GM23338 (cell line): ENCODE measurements at regions not wholly inside any gene's neighbourhood (a gene's known extent, or its start where the extent isn't known, plus 50 kb on each side); places are given as distances from the start of the nearest gene placed in this dataset.

ENCODE experiments used
- ATAC-seq: fragments of 200-7000 bp; cut with Tn5 transposase; 3 replicates; pipeline ENCODE4 v1.9.1; 2020
- DNase-seq: peaks from one replicate; pipeline ENCODE4 v3.0.0-alpha.2; 2015; ENCODE audit warnings: low spot score
- H2AFZ ChIP-seq: fragments of 200-600 bp; sonication (generic); 2 replicates; pipeline ENCODE4 v1.8.0; 2016; ENCODE audit warnings: antibody characterized with exemption, mild to moderate bottlenecking, moderate library complexity
- H3F3A ChIP-seq: fragments of 200-600 bp; sonication (generic); replicated peaks from 2 replicates; pipeline ENCODE4 v1.8.0; 2017; ENCODE audit warnings: antibody characterized with exemption, mixed run types, low read depth
- H3K27ac ChIP-seq: fragments of 200-600 bp; sonication (generic); 2 replicates; pipeline ENCODE4 v1.6.1; 2016; ENCODE audit warnings: low read depth
- H3K27me3 ChIP-seq: fragments of 200-600 bp; sonication (generic); 2 replicates; pipeline ENCODE4 v1.8.0; 2016; ENCODE audit warnings: mild to moderate bottlenecking, mixed run types, moderate library complexity; ENCODE audit not compliant: insufficient read depth
- H3K36me3 ChIP-seq: fragments of 200-600 bp; sonication (generic); 2 replicates; pipeline ENCODE4 v1.8.0; 2016; ENCODE audit warnings: mild to moderate bottlenecking; ENCODE audit not compliant: insufficient read depth
- H3K4me1 ChIP-seq: fragments of 200-600 bp; sonication (generic); 2 replicates; pipeline ENCODE4 v1.8.0; 2016; ENCODE audit warnings: mild to moderate bottlenecking, moderate library complexity; ENCODE audit not compliant: insufficient read depth
- H3K4me2 ChIP-seq: fragments of 200-600 bp; sonication (generic); 2 replicates; pipeline ENCODE4 v1.7.1; 2017; ENCODE audit warnings: mixed run types
- H3K4me3 ChIP-seq: fragments of 200-600 bp; sonication (generic); 2 replicates; pipeline ENCODE4 v1.6.1; 2016; ENCODE audit warnings: mixed run types
- H3K79me2 ChIP-seq: fragments of 200-600 bp; sonication (generic); replicated peaks from 2 replicates; pipeline ENCODE4 v1.8.0; 2017; ENCODE audit warnings: mild to moderate bottlenecking; ENCODE audit not compliant: insufficient read depth
- H3K9me2 ChIP-seq: fragments of 200-600 bp; sonication (generic); 2 replicates; pipeline ENCODE4 v1.8.0; 2017; ENCODE audit not compliant: insufficient read depth
- H4K20me1 ChIP-seq: fragments of 200-600 bp; sonication (generic); replicated peaks from 2 replicates; pipeline ENCODE4 v1.8.0; 2017; ENCODE audit warnings: mild to moderate bottlenecking; ENCODE audit not compliant: insufficient read depth
- H3K27ac Mint-ChIP-seq: 2 replicates; pipeline ENCODE4 v1.8.0; 2020; ENCODE audit warnings: inconsistent platforms, mild to moderate bottlenecking, moderate library complexity, mixed read lengths
- H3K27me3 Mint-ChIP-seq: 3 replicates; pipeline ENCODE4 v1.8.0; 2022; ENCODE audit warnings: low read depth, mild to moderate bottlenecking, moderate library complexity, mixed read lengths, inconsistent platforms; ENCODE audit not compliant: insufficient read depth, poor library complexity
- H3K36me3 Mint-ChIP-seq: 3 replicates; pipeline ENCODE4 v1.8.0; 2021; ENCODE audit warnings: low read depth, mild to moderate bottlenecking, inconsistent platforms, moderate library complexity, mixed read lengths
- H3K4me1 Mint-ChIP-seq: 3 replicates; pipeline ENCODE4 v1.8.0; 2020; ENCODE audit warnings: mild to moderate bottlenecking, inconsistent platforms, mixed read lengths
- H3K4me3 Mint-ChIP-seq: 3 replicates; pipeline ENCODE4 v1.8.0; 2021; ENCODE audit warnings: moderate library complexity, mild to moderate bottlenecking, inconsistent platforms, mixed read lengths
- H3K9me3 Mint-ChIP-seq: 3 replicates; pipeline ENCODE4 v1.8.0; 2020; ENCODE audit warnings: moderate library complexity, mild to moderate bottlenecking, inconsistent platforms, mixed read lengths
- CREB1 ChIP-seq: fragments of 250-450 bp; sonication (Bioruptor Pico); IDR thresholded peaks from 2 replicates; pipeline ENCODE4 v1.5.0; 2020; ENCODE audit warnings: low read depth, mild to moderate bottlenecking, moderate library complexity
- JUNB ChIP-seq: IDR thresholded peaks from one replicate; pipeline ENCODE4 v1.6.1; 2016; ENCODE audit warnings: antibody characterized with exemption; ENCODE audit not compliant: unreplicated experiment
- NANOG ChIP-seq: IDR thresholded peaks from 2 replicates; pipeline ENCODE4 v1.6.1; 2016; ENCODE audit warnings: antibody characterized with exemption, borderline replicate concordance
- REST ChIP-seq: IDR thresholded peaks from one replicate; pipeline ENCODE4 v1.6.1; 2018; ENCODE audit warnings: antibody characterized with exemption; ENCODE audit not compliant: unreplicated experiment
- ZNF331 ChIP-seq: fragments of 250-450 bp; sonication (Bioruptor Pico); IDR thresholded peaks from 2 replicates; pipeline ENCODE4 v1.5.0; 2020; ENCODE audit warnings: low read depth, mild to moderate bottlenecking, moderate library complexity
- TF ChIP-seq, protein P1 (sequence below): IDR thresholded peaks from 2 replicates; pipeline ENCODE4 v1.6.1; 2016; ENCODE audit warnings: antibody characterized with exemption
- TF ChIP-seq, protein P2 (sequence below), 2 experiments: fragments of 200-600 bp in 1 of 2; sonication (generic) in 1 of 2; conservative IDR thresholded peaks; 2 replicates each; pipeline versions ENCODE4 v1.5.1 to v1.6.1; 2016 to 2017; ENCODE audit warnings: antibody characterized with exemption in 2 of 2, low read depth in 2 of 2, mild to moderate bottlenecking in 2 of 2, moderate library complexity in 1 of 2
- TF ChIP-seq, protein P3 (sequence below): fragments of 250-450 bp; sonication (Bioruptor Pico); IDR thresholded peaks from 2 replicates; pipeline ENCODE4 v1.5.0; 2020; ENCODE audit warnings: mild to moderate bottlenecking, moderate library complexity

GRCh38 chr6:66508433-66508832 is 801.4 kb upstream of the EYS start (continued):
- TF ChIP-seq, protein P1, sequence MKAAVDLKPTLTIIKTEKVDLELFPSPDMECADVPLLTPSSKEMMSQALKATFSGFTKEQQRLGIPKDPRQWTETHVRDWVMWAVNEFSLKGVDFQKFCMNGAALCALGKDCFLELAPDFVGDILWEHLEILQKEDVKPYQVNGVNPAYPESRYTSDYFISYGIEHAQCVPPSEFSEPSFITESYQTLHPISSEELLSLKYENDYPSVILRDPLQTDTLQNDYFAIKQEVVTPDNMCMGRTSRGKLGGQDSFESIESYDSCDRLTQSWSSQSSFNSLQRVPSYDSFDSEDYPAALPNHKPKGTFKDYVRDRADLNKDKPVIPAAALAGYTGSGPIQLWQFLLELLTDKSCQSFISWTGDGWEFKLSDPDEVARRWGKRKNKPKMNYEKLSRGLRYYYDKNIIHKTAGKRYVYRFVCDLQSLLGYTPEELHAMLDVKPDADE: no peak
- no peak for TF ChIP-seq REST
- no peak for TF ChIP-seq NANOG
- TF ChIP-seq, protein P2, sequence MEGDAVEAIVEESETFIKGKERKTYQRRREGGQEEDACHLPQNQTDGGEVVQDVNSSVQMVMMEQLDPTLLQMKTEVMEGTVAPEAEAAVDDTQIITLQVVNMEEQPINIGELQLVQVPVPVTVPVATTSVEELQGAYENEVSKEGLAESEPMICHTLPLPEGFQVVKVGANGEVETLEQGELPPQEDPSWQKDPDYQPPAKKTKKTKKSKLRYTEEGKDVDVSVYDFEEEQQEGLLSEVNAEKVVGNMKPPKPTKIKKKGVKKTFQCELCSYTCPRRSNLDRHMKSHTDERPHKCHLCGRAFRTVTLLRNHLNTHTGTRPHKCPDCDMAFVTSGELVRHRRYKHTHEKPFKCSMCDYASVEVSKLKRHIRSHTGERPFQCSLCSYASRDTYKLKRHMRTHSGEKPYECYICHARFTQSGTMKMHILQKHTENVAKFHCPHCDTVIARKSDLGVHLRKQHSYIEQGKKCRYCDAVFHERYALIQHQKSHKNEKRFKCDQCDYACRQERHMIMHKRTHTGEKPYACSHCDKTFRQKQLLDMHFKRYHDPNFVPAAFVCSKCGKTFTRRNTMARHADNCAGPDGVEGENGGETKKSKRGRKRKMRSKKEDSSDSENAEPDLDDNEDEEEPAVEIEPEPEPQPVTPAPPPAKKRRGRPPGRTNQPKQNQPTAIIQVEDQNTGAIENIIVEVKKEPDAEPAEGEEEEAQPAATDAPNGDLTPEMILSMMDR (conservative IDR thresholded peaks at IDR 0.05; ENCODE audit: low read depth in 2 of 2): no peak
- TF ChIP-seq JUNB: no peak
- TF ChIP-seq CREB1 (CRISPR knock-in tag): no peak

DNA sequence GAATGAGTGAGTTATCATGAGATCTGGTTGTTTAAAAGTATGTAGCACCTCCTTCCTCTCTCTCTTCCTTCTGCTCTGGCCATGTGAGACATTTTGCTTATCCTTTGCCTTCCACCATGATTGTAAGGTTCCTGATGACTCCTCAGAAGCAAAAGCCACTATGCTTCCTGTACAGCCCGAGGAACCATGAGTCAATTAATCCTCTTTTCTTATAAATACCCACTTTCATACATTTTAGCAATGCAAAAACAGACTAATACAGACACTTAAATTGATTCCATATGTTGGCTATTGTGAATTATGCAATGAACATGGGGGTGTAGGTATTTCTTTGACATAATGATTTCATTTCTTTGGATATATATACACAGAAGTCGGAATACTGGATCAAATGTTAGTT is 792.8 kb upstream of the EYS start:
- Mint-ChIP-seq H3K4me3 (no peak overlapping the region), H3K4me1 (no peaks in the 10 kb centered on the region), H3K9me3 (peaks cover 9% of the 10 kb centered on the region; the same call in 2 of the 3 replicates), H3K27me3 (no peaks in the 10 kb centered on the region), H3K36me3 (0 out of 3 replicates have a peak, but pooled peaks cover 4% of the 10 kb centered on the region), H3K27ac (no peak overlapping the region)
- Histone ChIP-seq H3K36me3 (no peaks in the 10 kb centered on the region), H3F3A (no peaks in the 10 kb centered on the region), H3K4me2 (no peak overlapping the region), H3K9me2 (no peaks in the 10 kb centered on the region), H3K79me2 (no peaks in the 10 kb centered on the region), H3K27me3 (no peaks in the 10 kb centered on the region), H2AFZ (no peak overlapping the region), H3K27ac (no peak overlapping the region), H4K20me1 (no peaks in the 10 kb centered on the region), H3K4me3 (no peak overlapping the region), H3K4me1 (no peaks in the 10 kb centered on the region)
- DNase-seq (no peak), ATAC-seq (no peak)
- TF ChIP-seq NANOG (no peak), CREB1 (CRISPR knock-in tag) (no peak), ZNF331 (CRISPR knock-in tag) (no peak), JUNB (no peak)
- TF ChIP-seq, protein P2 (conservative IDR thresholded peaks at IDR 0.05; ENCODE audit: low read depth in 2 of 2): no peak
- TF ChIP-seq, protein P3, sequence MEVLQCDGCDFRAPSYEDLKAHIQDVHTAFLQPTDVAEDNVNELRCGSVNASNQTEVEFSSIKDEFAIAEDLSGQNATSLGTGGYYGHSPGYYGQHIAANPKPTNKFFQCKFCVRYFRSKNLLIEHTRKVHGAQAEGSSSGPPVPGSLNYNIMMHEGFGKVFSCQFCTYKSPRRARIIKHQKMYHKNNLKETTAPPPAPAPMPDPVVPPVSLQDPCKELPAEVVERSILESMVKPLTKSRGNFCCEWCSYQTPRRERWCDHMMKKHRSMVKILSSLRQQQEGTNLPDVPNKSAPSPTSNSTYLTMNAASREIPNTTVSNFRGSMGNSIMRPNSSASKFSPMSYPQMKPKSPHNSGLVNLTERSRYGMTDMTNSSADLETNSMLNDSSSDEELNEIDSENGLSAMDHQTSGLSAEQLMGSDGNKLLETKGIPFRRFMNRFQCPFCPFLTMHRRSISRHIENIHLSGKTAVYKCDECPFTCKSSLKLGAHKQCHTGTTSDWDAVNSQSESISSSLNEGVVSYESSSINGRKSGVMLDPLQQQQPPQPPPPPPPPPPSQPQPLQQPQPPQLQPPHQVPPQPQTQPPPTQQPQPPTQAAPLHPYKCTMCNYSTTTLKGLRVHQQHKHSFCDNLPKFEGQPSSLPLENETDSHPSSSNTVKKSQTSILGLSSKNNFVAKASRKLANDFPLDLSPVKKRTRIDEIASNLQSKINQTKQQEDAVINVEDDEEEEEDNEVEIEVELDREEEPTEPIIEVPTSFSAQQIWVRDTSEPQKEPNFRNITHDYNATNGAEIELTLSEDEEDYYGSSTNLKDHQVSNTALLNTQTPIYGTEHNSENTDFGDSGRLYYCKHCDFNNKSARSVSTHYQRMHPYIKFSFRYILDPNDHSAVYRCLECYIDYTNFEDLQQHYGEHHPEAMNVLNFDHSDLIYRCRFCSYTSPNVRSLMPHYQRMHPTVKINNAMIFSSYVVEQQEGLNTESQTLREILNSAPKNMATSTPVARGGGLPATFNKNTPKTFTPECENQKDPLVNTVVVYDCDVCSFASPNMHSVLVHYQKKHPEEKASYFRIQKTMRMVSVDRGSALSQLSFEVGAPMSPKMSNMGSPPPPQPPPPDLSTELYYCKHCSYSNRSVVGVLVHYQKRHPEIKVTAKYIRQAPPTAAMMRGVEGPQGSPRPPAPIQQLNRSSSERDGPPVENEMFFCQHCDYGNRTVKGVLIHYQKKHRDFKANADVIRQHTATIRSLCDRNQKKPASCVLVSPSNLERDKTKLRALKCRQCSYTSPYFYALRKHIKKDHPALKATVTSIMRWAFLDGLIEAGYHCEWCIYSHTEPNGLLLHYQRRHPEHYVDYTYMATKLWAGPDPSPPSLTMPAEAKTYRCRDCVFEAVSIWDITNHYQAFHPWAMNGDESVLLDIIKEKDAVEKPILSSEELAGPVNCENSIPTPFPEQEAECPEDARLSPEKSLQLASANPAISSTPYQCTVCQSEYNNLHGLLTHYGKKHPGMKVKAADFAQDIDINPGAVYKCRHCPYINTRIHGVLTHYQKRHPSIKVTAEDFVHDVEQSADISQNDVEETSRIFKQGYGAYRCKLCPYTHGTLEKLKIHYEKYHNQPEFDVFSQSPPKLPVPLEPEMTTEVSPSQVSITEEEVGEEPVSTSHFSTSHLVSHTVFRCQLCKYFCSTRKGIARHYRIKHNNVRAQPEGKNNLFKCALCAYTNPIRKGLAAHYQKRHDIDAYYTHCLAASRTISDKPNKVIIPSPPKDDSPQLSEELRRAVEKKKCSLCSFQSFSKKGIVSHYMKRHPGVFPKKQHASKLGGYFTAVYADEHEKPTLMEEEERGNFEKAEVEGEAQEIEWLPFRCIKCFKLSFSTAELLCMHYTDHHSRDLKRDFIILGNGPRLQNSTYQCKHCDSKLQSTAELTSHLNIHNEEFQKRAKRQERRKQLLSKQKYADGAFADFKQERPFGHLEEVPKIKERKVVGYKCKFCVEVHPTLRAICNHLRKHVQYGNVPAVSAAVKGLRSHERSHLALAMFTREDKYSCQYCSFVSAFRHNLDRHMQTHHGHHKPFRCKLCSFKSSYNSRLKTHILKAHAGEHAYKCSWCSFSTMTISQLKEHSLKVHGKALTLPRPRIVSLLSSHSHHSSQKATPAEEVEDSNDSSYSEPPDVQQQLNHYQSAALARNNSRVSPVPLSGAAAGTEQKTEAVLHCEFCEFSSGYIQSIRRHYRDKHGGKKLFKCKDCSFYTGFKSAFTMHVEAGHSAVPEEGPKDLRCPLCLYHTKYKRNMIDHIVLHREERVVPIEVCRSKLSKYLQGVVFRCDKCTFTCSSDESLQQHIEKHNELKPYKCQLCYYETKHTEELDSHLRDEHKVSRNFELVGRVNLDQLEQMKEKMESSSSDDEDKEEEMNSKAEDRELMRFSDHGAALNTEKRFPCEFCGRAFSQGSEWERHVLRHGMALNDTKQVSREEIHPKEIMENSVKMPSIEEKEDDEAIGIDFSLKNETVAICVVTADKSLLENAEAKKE (CRISPR knock-in tag): no peak
